Head of caudate nucleus (tissue), 42 donors: ENCODE measurements at regions not wholly inside any gene's neighbourhood (a gene's known extent, or its start where the extent isn't known, plus 50 kb on each side); places are given as distances from the start of the nearest gene placed in this dataset.
"Not testable (repeated sequence)": the region's sequence is repeated elsewhere in the genome, so short reads cannot be mapped to it uniquely, and the experiment has no call there.

Experiments
- DNase-seq, 42 donors: peaks; one replicate each; pipeline versions ENCODE4 v3.0.0 to v3.0.0-alpha.2; 2020 to 2021; ENCODE audit warnings: mixed read lengths in 7 of 42
- intact Hi-C: fragments of 100-400 bp; cut with DNase I; formaldehyde crosslinking; loops from one replicate; pipeline ENCODE4 v1.15.0; 2022

- intact Hi-C loops: no loop called here
- DNase-seq: peak in 23 of 42 donors; percentile 4 to 51 (median 27)
Measured at GRCh38 chr21:17688912-17689874, 76.5 kb upstream of the BTG3 start.

- intact Hi-C loops: loop anchor here (5.0 kb wide), 1 partner anchor 219 kb away; no protein-coding TSS in a partner anchor
- no peak for DNase-seq
Measured at GRCh38 chr21:17682924-17683323, 70.2 kb upstream of the BTG3 start.

- DNase-seq: peak in 10 of 42 donors; percentile 21 to 75 (median 39)
- intact Hi-C loops: loop anchor here (10.0 kb wide), 1 partner anchor 246 kb away; no protein-coding TSS in a partner anchor
Measured at GRCh38 chr21:17679002-17679600, 66.4 kb upstream of the BTG3 start.

- intact Hi-C loops: loop anchor here (10.0 kb wide), 1 partner anchor 248 kb away; no protein-coding TSS in a partner anchor
- not testable (repeated sequence) for DNase-seq
Measured at GRCh38 chr21:17676930-17677329, 64.2 kb upstream of the BTG3 start.

GRCh38 chr21:17674106-17674505 is 61.4 kb upstream of the BTG3 start:
- intact Hi-C loops: loop anchor here (10.0 kb wide), 1 partner anchor 251 kb away; no protein-coding TSS in a partner anchor
- peak in 2 of 42 donors; percentile 7 to 32 for DNase-seq

GRCh38 chr21:17673261-17674020 is 60.7 kb upstream of the BTG3 start:
- intact Hi-C loops: loop anchor here (10.0 kb wide), 1 partner anchor 251 kb away; no protein-coding TSS in a partner anchor

GRCh38 chr21:17671733-17672132 is 59.0 kb upstream of the BTG3 start:
- DNase-seq: no peak
- intact Hi-C loops: loop anchor here (10.0 kb wide), 1 partner anchor 253 kb away; no protein-coding TSS in a partner anchor

More at GRCh38 chr21:17673261-17674020, 60.7 kb upstream of the BTG3 start:
- DNase-seq: no peak

- intact Hi-C loops: no loop called here
- no peak for DNase-seq
Measured at GRCh38 chr21:17668479-17669140, 55.9 kb upstream of the BTG3 start.

- intact Hi-C loops: no loop called here
- DNase-seq: no peak
Measured at GRCh38 chr21:17667256-17667655, 54.6 kb upstream of the BTG3 start.
